ENCODE measurements at regions not wholly inside any gene's neighbourhood (a gene's known extent, or its start where the extent isn't known, plus 50 kb on each side); places are given as distances from the start of the nearest gene placed in this dataset.

GRCh38 chr3:94226078-94226477 lies 163.2 kb downstream of the NSUN3 start:
- Histone ChIP-seq H3K4me3 (ENCODE audit: low read depth in 1 of 2, low read length in 2 of 2) (no peak overlapping the region), H3K27me3 (ENCODE audit: low read depth, low read length) (no peaks in the 10 kb centered on the region), H3K27ac (ENCODE audit: low read length) (no peak overlapping the region)

GRCh38 chr3:94232921-94233320 lies 170.1 kb downstream of the NSUN3 start:
- Histone ChIP-seq H3K9me3 (ENCODE audit: control insufficient read depth in 1 of 2, low read length in 2 of 2) (no peaks in the 10 kb centered on the region), H3K27ac (ENCODE audit: low read length) (no peak overlapping the region), H3K4me3 (ENCODE audit: low read depth in 1 of 2, low read length in 2 of 2) (no peak overlapping the region), H3K27me3 (ENCODE audit: low read depth, low read length) (no peaks in the 10 kb centered on the region), H3K4me1 (ENCODE audit: control insufficient read depth in 1 of 2, insufficient read depth in 2 of 2, low read length in 2 of 2) (no peaks in the 10 kb centered on the region), H3K36me3 (ENCODE audit: control insufficient read depth in 1 of 2, insufficient read depth in 2 of 2, low read length in 2 of 2) (no peaks in the 10 kb centered on the region)

More at GRCh38 chr3:94226078-94226477, 163.2 kb downstream of the NSUN3 start:
- Histone ChIP-seq H3K9me3 (ENCODE audit: control insufficient read depth in 1 of 2, low read length in 2 of 2) (no peaks in the 10 kb centered on the region), H3K4me1 (ENCODE audit: control insufficient read depth in 1 of 2, insufficient read depth in 2 of 2, low read length in 2 of 2) (no peaks in the 10 kb centered on the region), H3K36me3 (ENCODE audit: control insufficient read depth in 1 of 2, insufficient read depth in 2 of 2, low read length in 2 of 2) (no peaks in the 10 kb centered on the region)

- H3K4me1 ChIP-seq (ENCODE audit: control insufficient read depth in 1 of 2, insufficient read depth in 2 of 2, low read length in 2 of 2) = no peaks in the 10 kb centered on the region
- no peaks in the 10 kb centered on the region for H3K27me3 ChIP-seq (ENCODE audit: low read depth, low read length)
- H3K27ac ChIP-seq (ENCODE audit: low read length) = no peak overlapping the region
- no peaks in the 10 kb centered on the region for H3K9me3 ChIP-seq (ENCODE audit: control insufficient read depth in 1 of 2, low read length in 2 of 2)
- H3K4me3 ChIP-seq (ENCODE audit: low read depth in 1 of 2, low read length in 2 of 2) = no peak overlapping the region
- H3K36me3 ChIP-seq (ENCODE audit: control insufficient read depth in 1 of 2, insufficient read depth in 2 of 2, low read length in 2 of 2) = no peaks in the 10 kb centered on the region
These were observed 171.4 kb downstream of the NSUN3 start for GRCh38 chr3:94234177-94234788.

- Histone ChIP-seq H3K9me3 (ENCODE audit: control insufficient read depth in 1 of 2, low read length in 2 of 2) (no peaks in the 10 kb centered on the region), H3K4me1 (ENCODE audit: control insufficient read depth in 1 of 2, insufficient read depth in 2 of 2, low read length in 2 of 2) (peaks cover 0 to 3% of the 10 kb centered on the region in 2 donors), H3K27ac (ENCODE audit: low read length) (no peak overlapping the region), H3K4me3 (ENCODE audit: low read depth in 1 of 2, low read length in 2 of 2) (no peak overlapping the region), H3K27me3 (ENCODE audit: low read depth, low read length) (no peaks in the 10 kb centered on the region), H3K36me3 (ENCODE audit: control insufficient read depth in 1 of 2, insufficient read depth in 2 of 2, low read length in 2 of 2) (no peaks in the 10 kb centered on the region)
These were observed 179.1 kb downstream of the NSUN3 start for GRCh38 chr3:94241986-94242385.

- H3K9me3 ChIP-seq (ENCODE audit: control insufficient read depth in 1 of 2, low read length in 2 of 2) = no peaks in the 10 kb centered on the region
- no peak overlapping the region for H3K4me3 ChIP-seq (ENCODE audit: low read depth in 1 of 2, low read length in 2 of 2)
- H3K27me3 ChIP-seq (ENCODE audit: low read depth, low read length) = no peaks in the 10 kb centered on the region
- H3K27ac ChIP-seq (ENCODE audit: low read length) = no peak overlapping the region
- peaks cover 0 to 3% of the 10 kb centered on the region in 2 donors for H3K4me1 ChIP-seq (ENCODE audit: control insufficient read depth in 1 of 2, insufficient read depth in 2 of 2, low read length in 2 of 2)
- no peaks in the 10 kb centered on the region for H3K36me3 ChIP-seq (ENCODE audit: control insufficient read depth in 1 of 2, insufficient read depth in 2 of 2, low read length in 2 of 2)
These were observed 183.3 kb downstream of the NSUN3 start for GRCh38 chr3:94246171-94246570.

- H3K4me1 ChIP-seq (ENCODE audit: control insufficient read depth in 1 of 2, insufficient read depth in 2 of 2, low read length in 2 of 2) = peaks cover 0 to 5% of the 10 kb centered on the region in 2 donors
- no peak overlapping the region for H3K4me3 ChIP-seq (ENCODE audit: low read depth in 1 of 2, low read length in 2 of 2)
- H3K27me3 ChIP-seq (ENCODE audit: low read depth, low read length) = no peaks in the 10 kb centered on the region
- H3K27ac ChIP-seq (ENCODE audit: low read length) = no peak overlapping the region
- no peaks in the 10 kb centered on the region for H3K9me3 ChIP-seq (ENCODE audit: control insufficient read depth in 1 of 2, low read length in 2 of 2)
- no peaks in the 10 kb centered on the region for H3K36me3 ChIP-seq (ENCODE audit: control insufficient read depth in 1 of 2, insufficient read depth in 2 of 2, low read length in 2 of 2)
These were observed 185.2 kb downstream of the NSUN3 start for GRCh38 chr3:94248042-94248441.

GRCh38 chr3:94249491-94250079 lies 186.7 kb downstream of the NSUN3 start:
- H3K4me1 ChIP-seq (ENCODE audit: control insufficient read depth in 1 of 2, insufficient read depth in 2 of 2, low read length in 2 of 2) = peaks cover 0 to 5% of the 10 kb centered on the region in 2 donors
- H3K27ac ChIP-seq (ENCODE audit: low read length) = no peak overlapping the region
- no peak overlapping the region for H3K4me3 ChIP-seq (ENCODE audit: low read depth in 1 of 2, low read length in 2 of 2)
- H3K36me3 ChIP-seq (ENCODE audit: control insufficient read depth in 1 of 2, insufficient read depth in 2 of 2, low read length in 2 of 2) = no peaks in the 10 kb centered on the region
- H3K9me3 ChIP-seq (ENCODE audit: control insufficient read depth in 1 of 2, low read length in 2 of 2) = no peaks in the 10 kb centered on the region
- H3K27me3 ChIP-seq (ENCODE audit: low read depth, low read length) = no peaks in the 10 kb centered on the region

GRCh38 chr3:94251566-94251965 lies 188.7 kb downstream of the NSUN3 start:
- Histone ChIP-seq H3K4me1 (ENCODE audit: control insufficient read depth in 1 of 2, insufficient read depth in 2 of 2, low read length in 2 of 2) (peaks cover 0 to 2% of the 10 kb centered on the region in 2 donors), H3K27me3 (ENCODE audit: low read depth, low read length) (no peaks in the 10 kb centered on the region)

GRCh38 chr3:94252316-94252715 lies 189.5 kb downstream of the NSUN3 start:
- Histone ChIP-seq H3K4me1 (ENCODE audit: control insufficient read depth in 1 of 2, insufficient read depth in 2 of 2, low read length in 2 of 2) (peaks cover 0 to 2% of the 10 kb centered on the region in 2 donors), H3K27me3 (ENCODE audit: low read depth, low read length) (no peaks in the 10 kb centered on the region), H3K9me3 (ENCODE audit: control insufficient read depth in 1 of 2, low read length in 2 of 2) (no peaks in the 10 kb centered on the region), H3K36me3 (ENCODE audit: control insufficient read depth in 1 of 2, insufficient read depth in 2 of 2, low read length in 2 of 2) (no peaks in the 10 kb centered on the region), H3K27ac (ENCODE audit: low read length) (no peak overlapping the region), H3K4me3 (ENCODE audit: low read depth in 1 of 2, low read length in 2 of 2) (no peak overlapping the region)

More at GRCh38 chr3:94251566-94251965, 188.7 kb downstream of the NSUN3 start:
- Histone ChIP-seq H3K36me3 (ENCODE audit: control insufficient read depth in 1 of 2, insufficient read depth in 2 of 2, low read length in 2 of 2) (no peaks in the 10 kb centered on the region), H3K27ac (ENCODE audit: low read length) (no peak overlapping the region), H3K9me3 (ENCODE audit: control insufficient read depth in 1 of 2, low read length in 2 of 2) (no peaks in the 10 kb centered on the region), H3K4me3 (ENCODE audit: low read depth in 1 of 2, low read length in 2 of 2) (no peak overlapping the region)

GRCh38 chr3:94256888-94257813 lies 194.3 kb downstream of the NSUN3 start:
- Histone ChIP-seq H3K9me3 (ENCODE audit: control insufficient read depth in 1 of 2, low read length in 2 of 2) (no peaks in the 10 kb centered on the region), H3K4me3 (ENCODE audit: low read depth in 1 of 2, low read length in 2 of 2) (no peak overlapping the region), H3K27me3 (ENCODE audit: low read depth, low read length) (no peaks in the 10 kb centered on the region), H3K36me3 (ENCODE audit: control insufficient read depth in 1 of 2, insufficient read depth in 2 of 2, low read length in 2 of 2) (no peaks in the 10 kb centered on the region), H3K27ac (ENCODE audit: low read length) (no peak overlapping the region), H3K4me1 (ENCODE audit: control insufficient read depth in 1 of 2, insufficient read depth in 2 of 2, low read length in 2 of 2) (peaks cover 0 to 2% of the 10 kb centered on the region in 2 donors)

- Histone ChIP-seq H3K4me3 (ENCODE audit: low read depth in 1 of 2, low read length in 2 of 2) (no peak overlapping the region), H3K4me1 (ENCODE audit: control insufficient read depth in 1 of 2, insufficient read depth in 2 of 2, low read length in 2 of 2) (no peaks in the 10 kb centered on the region), H3K9me3 (ENCODE audit: control insufficient read depth in 1 of 2, low read length in 2 of 2) (no peaks in the 10 kb centered on the region), H3K27ac (ENCODE audit: low read length) (no peak overlapping the region), H3K36me3 (ENCODE audit: control insufficient read depth in 1 of 2, insufficient read depth in 2 of 2, low read length in 2 of 2) (no peaks in the 10 kb centered on the region), H3K27me3 (ENCODE audit: low read depth, low read length) (no peaks in the 10 kb centered on the region)
These were observed 196.0 kb downstream of the NSUN3 start for GRCh38 chr3:94258851-94259250.
